ENCODE measurements at regions not wholly inside any gene's neighbourhood (a gene's known extent, or its start where the extent isn't known, plus 50 kb on each side); places are given as distances from the start of the nearest gene placed in this dataset.

GRCh38 chr5:61617995-61618525 is 286.0 kb downstream of the ZSWIM6 start:
- H3K4me3 Mint-ChIP-seq = no peak overlapping the region
- H3K4me1 Mint-ChIP-seq = no peaks in the 10 kb centered on the region
- H3K36me3 Mint-ChIP-seq = no peaks in the 10 kb centered on the region
- no peak for DNase-seq
- H3K27ac Mint-ChIP-seq = no peak overlapping the region
- H3K27me3 Mint-ChIP-seq = peaks cover 11% of the 10 kb centered on the region
- H3K9me3 Mint-ChIP-seq = no peaks in the 10 kb centered on the region

DNA sequence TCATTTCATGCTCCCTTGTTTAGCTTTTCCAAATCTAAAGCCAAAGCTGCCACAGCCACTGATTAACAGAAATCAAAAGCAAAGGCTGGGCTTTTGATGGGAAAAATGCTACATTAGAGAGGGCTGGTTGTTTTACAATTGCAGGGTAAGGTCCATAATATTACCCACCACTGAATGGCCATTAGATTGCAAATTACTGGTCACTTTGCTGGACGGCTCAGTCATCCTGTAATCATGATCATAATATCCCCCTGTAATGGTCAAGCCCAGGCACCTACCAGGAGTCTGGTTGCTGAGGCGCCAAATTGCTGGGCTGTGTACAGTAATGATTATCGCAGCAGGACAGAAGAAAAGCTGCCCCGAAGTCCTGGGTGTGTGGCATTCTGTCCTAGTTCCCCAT is 286.5 kb downstream of the ZSWIM6 start:
- H3K27me3 Mint-ChIP-seq = peaks cover 10% of the 10 kb centered on the region
- H3K9me3 Mint-ChIP-seq = no peaks in the 10 kb centered on the region
- no peak overlapping the region for H3K4me3 Mint-ChIP-seq
- no peak for DNase-seq
- no peak overlapping the region for H3K27ac Mint-ChIP-seq
- no peaks in the 10 kb centered on the region for H3K36me3 Mint-ChIP-seq
- H3K4me1 Mint-ChIP-seq = no peaks in the 10 kb centered on the region

DNA sequence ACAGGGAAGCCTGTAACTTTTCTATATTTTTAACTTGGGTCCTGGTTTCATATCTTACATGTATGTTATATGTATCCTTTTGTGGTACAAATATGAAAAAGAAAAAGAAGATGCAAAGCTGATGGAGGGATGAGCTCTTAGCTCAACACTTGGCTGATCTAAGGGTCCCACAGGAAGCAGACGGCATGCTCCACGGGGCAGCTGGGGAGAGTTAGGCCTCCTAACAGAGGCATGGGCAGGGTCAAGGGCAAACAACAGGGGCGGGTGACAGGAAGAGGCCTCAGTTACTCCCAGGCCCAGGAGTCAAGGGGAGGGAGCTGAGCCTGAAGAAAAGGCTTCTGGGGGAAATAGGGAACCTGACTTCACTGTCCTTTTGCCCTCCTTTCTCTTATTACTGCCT is 287.2 kb downstream of the ZSWIM6 start:
- DNase-seq = no peak
- no peaks in the 10 kb centered on the region for H3K9me3 Mint-ChIP-seq
- no peaks in the 10 kb centered on the region for H3K36me3 Mint-ChIP-seq
- H3K4me1 Mint-ChIP-seq = no peaks in the 10 kb centered on the region
- H3K27ac Mint-ChIP-seq = no peak overlapping the region
- H3K4me3 Mint-ChIP-seq = no peak overlapping the region
- peaks cover 8% of the 10 kb centered on the region for H3K27me3 Mint-ChIP-seq

GRCh38 chr5:61619777-61620518 is 287.9 kb downstream of the ZSWIM6 start:
- Mint-ChIP-seq H3K27me3 (peaks cover 14% of the 10 kb centered on the region), H3K4me3 (no peak overlapping the region), H3K36me3 (no peaks in the 10 kb centered on the region), H3K9me3 (no peaks in the 10 kb centered on the region), H3K27ac (no peak overlapping the region), H3K4me1 (peaks cover 2% of the 10 kb centered on the region)
- DNase-seq = no peak

- no peak for DNase-seq
- Mint-ChIP-seq H3K27me3 (peaks cover 21% of the 10 kb centered on the region), H3K4me3 (no peak overlapping the region), H3K4me1 (peaks cover 5% of the 10 kb centered on the region), H3K27ac (no peak overlapping the region), H3K9me3 (no peaks in the 10 kb centered on the region), H3K36me3 (no peaks in the 10 kb centered on the region)
These were observed 288.7 kb downstream of the ZSWIM6 start for GRCh38 chr5:61620699-61621182.

- H3K27ac Mint-ChIP-seq = no peak overlapping the region
- H3K27me3 Mint-ChIP-seq = peaks cover 21% of the 10 kb centered on the region
- H3K36me3 Mint-ChIP-seq = no peaks in the 10 kb centered on the region
- no peaks in the 10 kb centered on the region for H3K9me3 Mint-ChIP-seq
- DNase-seq = no peak
- no peak overlapping the region for H3K4me3 Mint-ChIP-seq
- H3K4me1 Mint-ChIP-seq = peaks cover 5% of the 10 kb centered on the region
These were observed 289.2 kb downstream of the ZSWIM6 start for GRCh38 chr5:61621202-61621650.

DNA sequence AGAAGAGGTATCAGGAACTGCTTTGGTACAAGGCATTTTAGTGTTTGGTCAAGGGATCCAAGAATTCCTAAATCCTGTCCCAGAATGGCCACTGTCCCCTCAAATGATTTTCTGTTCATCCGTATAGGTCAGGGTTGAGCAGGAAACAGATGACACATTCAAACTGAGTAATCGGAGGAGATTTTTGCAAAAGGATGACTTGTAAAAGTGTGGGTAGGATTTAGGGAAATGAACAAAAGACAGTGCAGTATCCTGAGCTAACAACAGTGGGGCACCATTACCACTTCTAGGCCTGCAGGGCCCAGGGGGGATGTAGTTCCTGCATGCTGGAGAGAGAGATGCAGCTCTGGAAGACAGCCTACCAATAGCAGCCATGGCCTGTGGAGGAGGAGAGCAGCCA is 290.1 kb downstream of the ZSWIM6 start:
- no peak overlapping the region for H3K27ac Mint-ChIP-seq
- peaks cover 30% of the 10 kb centered on the region for H3K27me3 Mint-ChIP-seq
- H3K36me3 Mint-ChIP-seq = no peaks in the 10 kb centered on the region
- no peaks in the 10 kb centered on the region for H3K9me3 Mint-ChIP-seq
- no peak overlapping the region for H3K4me3 Mint-ChIP-seq
- DNase-seq = no peak
- peaks cover 8% of the 10 kb centered on the region for H3K4me1 Mint-ChIP-seq

DNA sequence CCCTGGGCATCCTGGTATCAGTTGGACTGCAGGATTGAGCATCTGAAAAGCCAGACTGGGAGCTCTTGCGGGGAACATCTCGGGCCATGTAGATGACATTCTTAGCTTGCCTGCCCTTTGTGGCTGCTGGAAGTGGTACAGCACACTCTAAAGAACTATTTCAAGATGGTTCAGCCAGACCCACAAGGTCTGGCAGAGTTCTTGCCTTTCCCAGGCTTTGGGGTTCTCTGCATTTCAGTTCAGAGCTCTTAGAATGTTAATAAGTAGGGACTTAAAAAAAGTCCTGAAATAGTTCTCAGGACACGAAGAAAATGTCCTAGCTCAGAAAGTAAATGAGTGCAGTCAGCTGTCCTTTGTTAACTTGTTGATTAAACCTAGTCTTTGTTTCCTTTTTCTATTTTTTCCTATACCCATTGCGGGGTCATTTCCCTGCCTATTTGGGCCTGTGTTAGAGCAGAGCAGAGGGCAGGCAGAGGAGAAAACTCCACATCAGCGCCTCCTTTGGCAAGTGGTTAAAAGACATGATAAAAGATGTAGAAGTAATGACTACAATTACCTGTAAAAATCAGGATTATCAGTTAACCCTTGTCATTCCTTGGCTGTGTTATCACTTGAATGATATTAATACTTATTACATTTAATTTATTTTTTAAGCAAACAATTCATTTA is 291.5 kb downstream of the ZSWIM6 start:
- Mint-ChIP-seq H3K27me3 (peaks cover 39% of the 10 kb centered on the region), H3K9me3 (peaks cover 3% of the 10 kb centered on the region)
- no peak for DNase-seq

DNA sequence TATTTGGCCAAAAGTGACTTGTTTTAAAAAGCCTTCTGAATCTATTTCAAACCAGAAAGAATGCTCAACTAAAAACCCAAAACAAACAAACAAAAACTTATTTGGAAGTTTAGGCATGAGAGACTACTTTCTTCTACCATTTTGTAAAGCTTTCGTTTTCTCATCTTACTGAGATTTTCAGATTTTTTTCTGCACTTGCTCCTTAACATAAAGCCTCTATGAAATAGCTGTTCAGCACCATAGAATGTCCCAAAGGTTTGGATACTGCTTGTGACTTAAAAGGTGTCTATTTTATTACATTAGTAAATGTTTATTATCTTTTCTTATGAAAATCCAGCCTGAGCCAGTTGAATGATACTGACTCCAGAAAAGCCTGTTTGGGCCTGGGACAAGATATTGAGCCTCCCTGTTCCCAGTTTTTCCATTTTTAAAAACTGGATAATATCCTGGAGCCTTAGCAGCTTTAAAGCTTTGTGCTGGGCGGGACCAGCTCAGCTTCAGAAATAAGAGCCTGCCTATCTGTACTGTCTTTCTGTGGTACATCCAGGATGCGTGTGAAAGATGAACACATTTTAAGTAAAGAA is 292.6 kb downstream of the ZSWIM6 start:
- peaks cover 48% of the 10 kb centered on the region for H3K27me3 Mint-ChIP-seq
- no peaks in the 10 kb centered on the region for H3K36me3 Mint-ChIP-seq
- H3K27ac Mint-ChIP-seq = no peak overlapping the region
- peaks cover 8% of the 10 kb centered on the region for H3K4me1 Mint-ChIP-seq
- H3K4me3 Mint-ChIP-seq = peak overlapping the region; percentile 44
- DNase-seq = no peak
- peaks cover 3% of the 10 kb centered on the region for H3K9me3 Mint-ChIP-seq

More for the DNA sequence above, 291.5 kb downstream of the ZSWIM6 start:
- Mint-ChIP-seq H3K4me1 (peaks cover 8% of the 10 kb centered on the region), H3K27ac (no peak overlapping the region), H3K36me3 (no peaks in the 10 kb centered on the region), H3K4me3 (no peak overlapping the region)

DNA sequence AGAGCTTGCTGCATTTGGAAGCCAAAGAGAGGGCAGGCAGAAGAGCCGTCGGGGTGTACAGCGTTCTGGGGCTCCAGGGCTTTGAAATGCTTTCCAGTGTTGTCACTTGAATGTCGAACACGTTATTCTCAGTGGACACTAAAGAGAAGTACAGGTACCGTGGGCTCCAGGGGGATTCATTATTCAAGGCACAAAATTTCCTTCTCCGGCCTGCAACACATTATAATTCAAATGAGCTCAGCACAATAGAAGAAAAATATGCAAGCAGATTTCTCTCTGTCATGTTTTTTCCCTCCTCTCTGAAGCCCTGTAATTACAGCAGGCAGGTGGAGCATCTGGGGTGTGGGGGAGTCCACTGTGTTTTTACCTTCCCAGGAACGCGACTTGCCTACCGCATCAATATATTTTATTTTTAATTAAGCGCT is 293.1 kb downstream of the ZSWIM6 start:
- Mint-ChIP-seq H3K9me3 (peaks cover 6% of the 10 kb centered on the region), H3K4me3 (peak overlapping the region; percentile 44), H3K4me1 (peaks cover 8% of the 10 kb centered on the region), H3K27me3 (peaks cover 48% of the 10 kb centered on the region), H3K36me3 (no peaks in the 10 kb centered on the region), H3K27ac (no peak overlapping the region)
- no peak for DNase-seq

DNA sequence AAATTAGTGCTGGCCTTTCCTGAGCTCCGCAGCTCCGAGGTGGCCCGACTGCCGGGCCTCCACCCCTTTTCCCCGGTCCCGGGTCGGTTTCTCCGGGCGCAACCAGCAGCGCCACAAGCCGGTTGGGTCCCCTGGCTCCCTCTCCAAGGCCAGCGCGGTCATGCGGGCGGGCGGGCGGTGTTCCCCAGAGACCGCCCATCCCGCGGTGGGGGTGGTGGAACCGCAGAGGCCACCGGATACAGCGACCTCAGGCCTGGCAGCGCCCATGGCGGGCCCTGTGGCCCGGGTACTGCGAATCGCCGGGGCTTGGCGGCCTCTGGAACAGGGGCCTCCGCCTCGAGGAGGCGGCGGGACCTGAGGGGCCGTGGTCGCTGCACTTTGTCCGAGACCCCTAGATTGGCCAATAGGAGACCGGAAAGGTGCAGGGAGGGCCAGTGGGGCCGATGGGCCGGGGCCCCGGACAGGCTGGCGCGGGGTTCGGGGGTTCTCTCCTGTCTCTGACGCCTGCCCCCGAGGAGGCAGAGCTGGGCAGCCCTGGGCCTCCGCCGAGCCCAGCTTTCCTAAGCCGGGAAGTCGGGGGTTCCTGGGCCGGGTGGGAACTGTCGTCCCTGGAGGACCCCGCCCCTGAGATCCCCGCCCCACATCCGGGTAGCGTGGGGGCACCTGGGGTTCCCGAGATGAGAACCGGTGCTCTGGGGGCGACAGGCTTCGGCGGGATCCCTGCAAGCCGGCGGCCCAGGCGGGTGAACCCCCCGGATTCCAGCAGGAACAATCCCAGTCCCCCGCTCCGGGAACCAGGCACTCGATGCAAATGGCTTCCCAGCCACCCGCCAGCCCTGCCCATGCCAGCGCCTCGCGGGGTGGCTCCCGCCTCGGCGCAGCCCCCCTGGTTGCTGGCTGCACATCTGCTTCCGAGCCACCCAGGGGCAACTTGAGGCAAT is 293.9 kb downstream of the ZSWIM6 start:
- DNase-seq = peak; percentile 47
- Mint-ChIP-seq H3K4me1 (peaks cover 8% of the 10 kb centered on the region), H3K27ac (no peak overlapping the region), H3K27me3 (peaks cover 48% of the 10 kb centered on the region), H3K4me3 (peak overlapping the region; percentile 44), H3K9me3 (peaks cover 6% of the 10 kb centered on the region), H3K36me3 (no peaks in the 10 kb centered on the region)

DNA sequence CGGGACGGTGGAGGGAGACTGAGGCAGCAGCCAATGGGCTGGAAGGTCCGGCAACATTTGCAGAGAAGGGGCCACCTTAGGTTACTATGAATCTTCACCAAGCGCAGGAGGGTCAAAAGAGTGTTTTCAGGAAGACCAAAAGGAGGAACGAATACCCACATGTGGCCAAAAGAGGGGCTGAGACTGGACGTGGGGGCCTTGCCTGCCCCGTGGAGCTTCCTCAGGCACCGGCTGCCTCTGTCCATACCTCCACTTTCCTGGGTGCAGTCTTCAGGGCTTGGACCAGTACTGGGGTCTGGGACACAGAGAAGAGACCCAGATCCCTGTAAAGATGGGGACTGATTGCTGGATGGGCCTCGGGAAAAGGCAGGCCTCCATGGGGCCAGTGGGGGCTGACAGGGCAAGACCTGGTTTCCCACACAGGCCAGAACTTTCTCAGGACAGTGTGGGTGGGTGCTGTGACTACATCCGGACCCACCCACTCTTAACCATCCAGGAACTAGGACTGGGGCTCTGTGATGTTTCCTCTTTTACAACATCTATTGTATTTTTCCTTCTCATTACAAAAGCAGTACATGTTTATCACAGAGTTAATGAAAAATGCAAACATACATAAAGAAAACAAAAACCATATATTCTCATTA is 294.7 kb downstream of the ZSWIM6 start:
- peaks cover 8% of the 10 kb centered on the region for H3K4me1 Mint-ChIP-seq
- H3K27ac Mint-ChIP-seq = no peak overlapping the region
- no peaks in the 10 kb centered on the region for H3K36me3 Mint-ChIP-seq
- peaks cover 48% of the 10 kb centered on the region for H3K27me3 Mint-ChIP-seq
- peaks cover 6% of the 10 kb centered on the region for H3K9me3 Mint-ChIP-seq
- H3K4me3 Mint-ChIP-seq = peak overlapping the region; percentile 27
- DNase-seq = no peak

DNA sequence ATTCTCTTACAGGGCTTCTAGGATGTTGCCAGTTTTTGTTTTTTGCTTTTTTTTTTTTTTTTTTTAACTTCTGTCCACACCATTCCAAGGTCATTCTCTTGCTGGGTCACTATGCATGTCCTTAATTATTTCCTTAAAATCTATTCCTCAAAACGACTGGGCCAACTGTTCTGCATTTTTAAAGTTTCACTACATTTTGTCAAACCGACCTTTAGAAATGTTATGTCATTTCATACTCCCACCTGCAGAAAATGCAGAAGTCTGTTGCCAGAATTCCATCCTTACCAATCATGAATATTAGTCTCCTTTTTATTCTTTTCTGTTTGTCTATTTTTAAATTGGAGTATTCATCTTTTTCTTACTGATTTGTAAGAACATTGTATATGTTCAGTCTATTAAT is 295.5 kb downstream of the ZSWIM6 start:
- Mint-ChIP-seq H3K27ac (no peak overlapping the region), H3K36me3 (no peaks in the 10 kb centered on the region), H3K4me1 (peaks cover 8% of the 10 kb centered on the region), H3K9me3 (peaks cover 6% of the 10 kb centered on the region), H3K4me3 (peak overlapping the region; percentile 18), H3K27me3 (peaks cover 48% of the 10 kb centered on the region)
- no peak for DNase-seq

- peaks cover 6% of the 10 kb centered on the region for H3K9me3 Mint-ChIP-seq
- peaks cover 3% of the 10 kb centered on the region for H3K4me1 Mint-ChIP-seq
- no peaks in the 10 kb centered on the region for H3K36me3 Mint-ChIP-seq
- DNase-seq = no peak
- peaks cover 31% of the 10 kb centered on the region for H3K27me3 Mint-ChIP-seq
- no peak overlapping the region for H3K27ac Mint-ChIP-seq
- no peak overlapping the region for H3K4me3 Mint-ChIP-seq
These were observed 298.9 kb downstream of the ZSWIM6 start for GRCh38 chr5:61630908-61631307.
